Fibroblast of mammary gland (primary cell): ENCODE measurements at regions not wholly inside any gene's neighbourhood (a gene's known extent, or its start where the extent isn't known, plus 50 kb on each side); places are given as distances from the start of the nearest gene placed in this dataset.

ENCODE experiments used
- DNase-seq: peaks from one replicate; pipeline ENCODE4 v3.0.0-alpha.2; 2010; ENCODE audit warnings: low read depth
- H3K4me3 ChIP-seq: 2 replicates; pipeline ENCODE4 v1.5.1; 2011; ENCODE audit warnings: low read depth, mild to moderate bottlenecking, low read length, moderate library complexity; ENCODE audit not compliant: control insufficient read depth
- TF ChIP-seq, protein P1 (sequence below): conservative IDR thresholded peaks from 2 replicates; pipeline ENCODE4 v1.5.1; 2011; ENCODE audit warnings: low read depth, low read length, inconsistent platforms; ENCODE audit not compliant: control insufficient read depth, insufficient read depth

DNA sequence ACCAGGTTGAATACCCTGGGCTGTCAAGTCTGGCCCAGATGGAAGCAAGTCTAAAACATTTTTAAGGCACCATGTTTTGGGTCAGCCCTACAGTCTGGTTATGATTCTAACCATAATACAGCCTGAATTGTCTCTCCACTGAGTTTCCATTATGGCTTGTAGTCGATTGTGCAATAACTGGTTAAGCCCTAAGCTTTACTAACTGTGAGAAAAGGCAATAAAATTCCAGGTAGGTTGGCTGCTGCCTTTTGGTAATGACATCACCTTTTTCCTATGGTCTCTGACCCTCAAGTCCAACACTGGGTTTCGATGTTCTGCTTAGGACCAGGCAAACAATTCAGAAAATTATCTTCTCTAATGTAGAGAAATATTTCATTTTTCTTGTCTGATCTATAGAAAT, 243.3 kb downstream of the ACTL7B start:
- TF ChIP-seq, protein P1, sequence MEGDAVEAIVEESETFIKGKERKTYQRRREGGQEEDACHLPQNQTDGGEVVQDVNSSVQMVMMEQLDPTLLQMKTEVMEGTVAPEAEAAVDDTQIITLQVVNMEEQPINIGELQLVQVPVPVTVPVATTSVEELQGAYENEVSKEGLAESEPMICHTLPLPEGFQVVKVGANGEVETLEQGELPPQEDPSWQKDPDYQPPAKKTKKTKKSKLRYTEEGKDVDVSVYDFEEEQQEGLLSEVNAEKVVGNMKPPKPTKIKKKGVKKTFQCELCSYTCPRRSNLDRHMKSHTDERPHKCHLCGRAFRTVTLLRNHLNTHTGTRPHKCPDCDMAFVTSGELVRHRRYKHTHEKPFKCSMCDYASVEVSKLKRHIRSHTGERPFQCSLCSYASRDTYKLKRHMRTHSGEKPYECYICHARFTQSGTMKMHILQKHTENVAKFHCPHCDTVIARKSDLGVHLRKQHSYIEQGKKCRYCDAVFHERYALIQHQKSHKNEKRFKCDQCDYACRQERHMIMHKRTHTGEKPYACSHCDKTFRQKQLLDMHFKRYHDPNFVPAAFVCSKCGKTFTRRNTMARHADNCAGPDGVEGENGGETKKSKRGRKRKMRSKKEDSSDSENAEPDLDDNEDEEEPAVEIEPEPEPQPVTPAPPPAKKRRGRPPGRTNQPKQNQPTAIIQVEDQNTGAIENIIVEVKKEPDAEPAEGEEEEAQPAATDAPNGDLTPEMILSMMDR, result no peak
- H3K4me3 ChIP-seq, result no peak overlapping the region
- no peak for DNase-seq

DNA sequence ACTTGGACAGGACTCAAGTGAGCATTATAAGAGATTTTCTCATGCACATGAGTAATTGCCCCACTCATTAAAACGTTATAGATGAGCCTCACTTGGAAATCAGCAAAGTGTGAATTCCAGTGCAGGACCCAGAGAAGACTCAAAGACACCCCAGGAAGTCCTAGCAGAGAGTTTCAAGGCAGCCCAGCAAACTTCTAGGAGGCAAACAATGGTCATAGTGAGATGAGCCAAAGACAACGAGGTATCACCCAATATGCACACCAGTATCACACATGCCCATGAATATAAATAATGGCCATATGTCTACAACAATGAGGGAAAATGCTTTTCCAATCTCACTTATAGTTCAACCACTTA, 245.9 kb downstream of the ACTL7B start:
- H3K4me3 ChIP-seq, result no peak overlapping the region
- DNase-seq, result no peak
- TF ChIP-seq, protein P1, result no peak

DNA sequence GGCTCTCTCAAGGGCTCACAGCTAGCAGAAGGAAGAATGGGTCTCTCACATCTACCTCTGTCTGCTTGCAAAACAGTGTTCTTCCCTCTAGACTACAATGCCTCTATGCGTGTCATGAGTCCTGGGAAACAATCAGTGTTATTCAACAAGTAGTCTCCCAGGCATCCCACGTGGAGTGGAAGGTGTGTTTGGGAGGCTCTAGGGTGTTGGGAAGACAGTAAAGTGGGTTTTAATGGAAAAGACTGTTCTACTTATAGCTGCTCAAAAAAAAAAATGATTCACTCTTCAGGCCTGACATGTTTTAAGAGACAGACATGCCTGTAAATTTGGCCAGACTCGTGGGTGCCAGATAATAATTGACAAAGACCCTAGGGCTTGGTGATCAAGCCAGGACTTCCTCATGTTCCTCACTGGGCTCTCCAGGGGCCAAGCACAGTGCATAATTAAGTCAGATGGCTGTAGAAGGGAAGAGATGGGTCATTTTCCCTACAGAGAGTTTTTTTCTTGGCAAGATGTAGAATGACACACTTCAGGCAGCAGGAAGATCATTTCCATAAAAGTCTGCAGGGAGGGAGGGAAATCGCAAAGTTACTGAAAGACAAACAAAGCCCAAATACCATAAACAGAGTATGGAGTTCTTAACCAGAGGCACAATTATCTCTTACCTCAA, 246.4 kb downstream of the ACTL7B start:
- H3K4me3 ChIP-seq, result no peak overlapping the region
- peak; percentile 50 for DNase-seq
- TF ChIP-seq, protein P1, result no peak

DNA sequence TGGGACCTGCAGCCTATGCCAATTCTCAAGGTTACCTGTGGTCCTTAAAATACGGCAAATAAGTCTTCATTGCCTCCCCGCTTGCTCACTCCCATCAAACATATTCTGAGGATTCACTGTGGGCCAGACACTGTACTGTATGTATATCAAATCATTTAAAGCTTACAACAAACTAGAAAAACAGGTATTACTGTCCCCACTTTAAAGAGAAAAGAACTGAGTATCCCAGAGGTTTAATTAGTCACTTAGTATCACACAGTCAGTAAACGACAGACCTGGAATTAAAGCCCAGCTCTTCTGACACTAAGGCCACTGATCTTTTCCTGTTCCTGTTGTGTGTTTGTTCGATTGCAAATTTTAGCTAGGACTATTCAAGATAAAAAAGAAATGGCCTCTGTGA, 248.2 kb downstream of the ACTL7B start:
- TF ChIP-seq, protein P1, result no peak
- no peak overlapping the region for H3K4me3 ChIP-seq
- no peak for DNase-seq

DNA sequence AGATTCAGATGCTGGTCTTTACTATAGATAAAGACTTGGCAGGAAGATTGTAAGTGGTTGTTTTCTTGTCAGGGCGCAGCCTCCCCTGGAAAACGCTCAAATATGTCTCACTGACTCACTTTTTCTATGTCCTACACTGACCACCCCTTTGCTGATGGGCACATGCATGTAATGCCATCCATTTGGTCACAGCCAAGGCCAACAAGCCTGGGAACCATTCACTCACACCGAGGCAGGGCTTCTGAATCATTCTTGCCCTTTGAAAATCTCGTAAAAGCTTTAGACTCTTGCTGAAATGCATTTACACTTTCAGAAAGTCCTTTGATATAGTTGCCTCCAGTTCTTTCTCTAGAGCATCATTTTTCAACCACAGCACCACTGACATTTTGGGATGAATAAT, 249.4 kb downstream of the ACTL7B start:
- TF ChIP-seq, protein P1, result no peak
- no peak overlapping the region for H3K4me3 ChIP-seq
- no peak for DNase-seq

DNA sequence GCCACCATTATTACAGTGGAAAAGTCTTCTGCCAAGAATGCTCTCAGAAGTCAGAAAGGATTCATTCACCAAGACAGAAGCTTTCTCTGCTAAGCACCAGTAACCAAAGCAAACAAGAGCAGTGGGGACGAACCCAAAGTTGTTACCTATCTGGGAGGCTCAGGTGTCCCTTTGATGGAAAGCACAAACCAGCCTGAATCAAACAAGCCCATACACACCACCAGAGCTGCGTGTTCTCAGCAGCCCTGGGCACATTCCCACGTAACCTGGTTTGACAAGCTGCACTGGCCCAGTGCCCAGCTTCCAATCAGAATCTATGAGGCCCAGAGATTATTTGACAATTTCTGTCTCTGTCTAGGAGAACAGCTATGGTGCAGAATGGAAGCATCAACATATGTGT, 252.6 kb downstream of the ACTL7B start:
- TF ChIP-seq, protein P1, result no peak
- no peak for DNase-seq
- no peak overlapping the region for H3K4me3 ChIP-seq

DNA sequence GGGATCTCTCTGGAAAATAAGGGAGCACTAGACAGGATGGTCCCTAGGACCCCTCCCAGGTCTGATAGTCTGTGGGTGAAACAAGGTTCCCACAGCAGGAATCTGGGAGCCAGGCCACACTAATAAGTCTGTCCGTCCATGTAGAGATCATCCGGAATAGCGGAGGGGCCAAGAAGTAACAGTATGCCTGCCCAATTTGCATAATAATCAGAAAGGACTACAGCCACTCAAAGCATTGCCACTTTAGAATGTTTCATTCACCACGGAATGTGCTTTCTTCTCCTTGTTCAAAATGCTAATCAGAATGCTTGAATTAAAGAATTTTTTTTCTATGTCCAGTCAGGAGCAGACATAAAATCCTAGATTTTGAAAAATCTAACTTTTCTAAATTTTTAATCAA, 254.9 kb downstream of the ACTL7B start:
- DNase-seq, result no peak
- TF ChIP-seq, protein P1, result no peak
- no peak overlapping the region for H3K4me3 ChIP-seq
